HT1080 (cell line): ENCODE measurements at regions not wholly inside any gene's neighbourhood (a gene's known extent, or its start where the extent isn't known, plus 50 kb on each side); places are given as distances from the start of the nearest gene placed in this dataset.
"Not testable (repeated sequence)": the region's sequence is repeated elsewhere in the genome, so short reads cannot be mapped to it uniquely, and the experiment has no call there.

Source experiments
- DNase-seq: peaks from one replicate; pipeline ENCODE4 v3.0.0-alpha.2; 2015; ENCODE audit warnings: low read depth

DNA sequence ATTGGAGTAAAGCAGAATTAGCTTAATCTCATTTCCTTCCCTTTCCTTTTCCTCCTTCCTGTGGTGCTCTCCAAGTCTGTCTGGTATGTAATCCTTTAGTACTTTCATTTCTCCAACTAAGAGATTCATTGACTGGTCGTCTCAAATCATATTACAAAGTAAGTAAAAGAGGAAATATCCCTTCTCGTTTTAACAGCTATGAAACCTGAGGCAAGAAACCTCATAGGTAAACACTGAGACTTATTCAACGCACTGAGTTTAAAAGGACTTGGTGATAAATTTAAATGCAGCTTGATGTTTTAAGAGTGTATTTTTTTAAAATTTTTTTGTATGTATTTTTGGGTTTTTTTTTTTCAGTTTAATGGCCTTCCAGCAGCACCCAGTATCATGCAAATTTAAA lies 117.2 kb upstream of the LRRC3B start:
- DNase-seq = no peak

DNA sequence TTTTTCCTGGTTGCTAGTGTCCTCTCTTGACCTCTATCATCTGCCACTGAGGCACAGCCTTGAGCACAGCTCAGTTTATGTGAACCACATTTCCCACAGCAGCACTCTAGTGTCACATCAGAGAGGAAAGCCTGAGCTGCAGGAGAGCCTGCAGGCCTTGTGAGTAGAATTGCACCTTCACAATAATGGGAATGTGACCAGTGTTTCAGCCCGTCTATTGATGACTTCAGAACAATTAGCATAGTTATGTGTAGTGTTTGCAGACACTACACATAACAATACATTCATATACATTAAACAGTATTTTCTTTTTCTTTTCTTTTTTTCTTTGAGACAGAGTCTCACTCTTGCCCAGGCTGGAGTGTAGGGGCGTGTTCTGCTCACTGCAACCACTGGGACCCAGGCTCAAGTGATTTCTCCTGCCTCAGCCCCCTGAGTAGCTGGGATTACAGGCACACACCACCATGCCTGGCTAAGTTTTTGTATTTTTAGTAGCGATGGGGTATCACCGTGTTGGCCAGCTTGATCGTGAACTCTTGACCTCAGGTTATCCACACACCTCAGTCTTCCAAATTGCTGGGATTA lies 108.0 kb upstream of the LRRC3B start:
- not testable (repeated sequence) for DNase-seq

DNA sequence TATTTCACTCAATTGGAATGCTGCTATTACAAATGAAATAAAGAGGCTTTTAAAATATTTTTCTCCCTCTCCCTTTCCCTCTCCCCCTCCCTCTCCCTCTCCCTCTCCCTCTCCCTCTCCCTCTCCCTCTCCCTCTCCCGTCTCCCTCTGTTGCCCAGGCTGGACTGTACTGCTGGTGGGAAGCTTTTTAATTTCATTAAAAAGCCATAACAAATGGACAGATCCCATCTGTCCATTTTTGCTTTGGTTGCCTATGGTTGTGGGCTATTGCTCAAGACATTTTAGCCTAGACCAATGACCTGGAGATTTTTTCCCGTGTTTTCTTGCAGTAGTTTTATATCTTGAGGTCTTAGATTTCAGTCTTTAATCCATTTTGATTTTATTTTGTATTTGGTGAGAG lies 107.2 kb upstream of the LRRC3B start:
- no peak for DNase-seq

DNA sequence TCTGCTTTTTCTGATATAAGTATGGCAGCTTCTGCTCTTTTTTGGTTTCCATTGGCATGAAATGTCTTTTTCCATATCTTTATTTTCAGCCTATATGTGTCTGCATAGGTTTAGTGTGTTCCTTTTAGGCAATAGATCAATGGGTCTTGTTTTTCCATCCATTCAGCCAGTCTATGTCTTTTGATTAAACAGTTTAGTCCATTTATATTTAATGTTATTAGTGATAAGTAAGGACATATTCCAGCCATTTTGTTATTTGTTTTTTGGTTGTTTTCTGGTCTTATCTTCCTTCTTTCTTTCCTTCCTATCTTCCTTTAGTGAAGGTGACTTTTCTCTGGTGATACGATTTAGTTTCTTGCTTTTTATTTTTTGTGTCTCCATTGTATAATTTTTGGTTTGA lies 101.3 kb upstream of the LRRC3B start:
- DNase-seq = no peak

DNA sequence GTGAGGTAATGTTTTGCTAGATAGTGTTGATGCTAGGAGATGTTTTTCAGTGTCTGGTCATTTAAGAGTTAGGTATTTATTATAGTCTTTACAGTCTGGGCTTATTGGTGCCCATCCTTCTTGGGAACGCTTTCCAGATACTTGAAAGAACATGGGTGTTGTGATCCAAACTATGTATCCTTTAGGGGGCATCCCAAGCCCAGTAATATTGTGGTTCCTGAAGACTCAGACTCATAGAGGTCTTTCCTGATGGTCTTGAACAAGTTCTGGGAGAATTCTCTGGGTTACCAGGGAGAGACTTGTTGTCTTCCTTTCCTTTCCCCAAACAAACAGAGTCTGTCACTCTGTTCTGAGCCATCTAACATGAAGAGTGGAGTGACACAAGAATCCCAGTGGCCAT lies 99.7 kb upstream of the LRRC3B start:
- no peak for DNase-seq

DNA sequence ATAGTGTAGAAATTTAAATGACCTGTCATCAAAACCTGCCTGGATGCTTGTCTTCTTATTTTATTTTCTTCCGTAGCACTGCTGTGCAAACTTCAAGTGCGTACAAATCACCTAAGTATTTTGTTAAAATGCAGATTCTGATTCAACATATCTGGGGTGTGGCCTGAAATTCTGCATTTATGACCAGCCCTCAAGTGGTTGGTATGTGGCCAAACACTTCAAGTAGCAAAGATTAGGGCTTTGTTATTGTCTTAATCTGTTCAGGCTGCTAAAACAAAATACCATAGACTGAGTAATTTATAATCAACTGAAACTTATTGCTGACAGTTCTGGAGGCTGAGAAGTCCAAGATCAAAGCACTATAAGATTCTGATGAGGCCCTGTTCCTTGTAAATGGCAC lies 97.6 kb upstream of the LRRC3B start:
- DNase-seq = no peak

DNA sequence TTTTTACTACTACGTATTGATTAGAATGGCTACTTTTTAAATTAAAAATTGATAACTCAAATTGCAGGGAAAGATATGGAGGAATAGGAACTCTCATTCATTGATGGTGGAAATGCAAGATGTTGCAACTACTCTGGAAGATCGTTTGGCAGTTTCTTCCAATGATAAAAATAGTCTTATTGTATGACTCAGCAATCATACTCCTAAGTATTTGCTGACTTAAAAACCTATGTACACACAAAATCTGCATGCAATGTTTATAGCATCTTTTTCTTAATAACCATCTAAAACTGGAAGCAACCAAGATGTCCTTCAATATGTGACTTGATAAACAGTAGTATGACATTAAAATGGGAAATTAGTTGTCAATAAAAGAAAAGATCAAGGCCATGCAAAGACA lies 87.4 kb upstream of the LRRC3B start:
- DNase-seq = no peak

DNA sequence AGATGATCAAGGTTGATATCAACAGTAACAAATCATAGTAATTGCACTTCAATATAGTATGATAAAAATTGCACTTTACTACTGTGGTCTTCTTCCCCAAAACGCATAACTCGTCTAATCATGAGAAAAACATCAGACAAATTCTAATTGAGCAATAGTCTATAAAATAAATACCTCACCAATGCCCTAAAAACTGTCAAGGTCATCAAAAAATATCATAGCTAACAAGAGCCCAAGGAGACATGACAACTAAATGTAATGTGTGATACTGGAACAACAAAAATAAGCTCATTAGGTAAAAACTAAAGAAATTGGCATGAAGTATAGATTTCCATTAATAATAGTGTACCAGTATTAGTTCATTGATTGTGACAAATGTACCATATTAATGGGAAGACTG lies 85.6 kb upstream of the LRRC3B start:
- no peak for DNase-seq

DNA sequence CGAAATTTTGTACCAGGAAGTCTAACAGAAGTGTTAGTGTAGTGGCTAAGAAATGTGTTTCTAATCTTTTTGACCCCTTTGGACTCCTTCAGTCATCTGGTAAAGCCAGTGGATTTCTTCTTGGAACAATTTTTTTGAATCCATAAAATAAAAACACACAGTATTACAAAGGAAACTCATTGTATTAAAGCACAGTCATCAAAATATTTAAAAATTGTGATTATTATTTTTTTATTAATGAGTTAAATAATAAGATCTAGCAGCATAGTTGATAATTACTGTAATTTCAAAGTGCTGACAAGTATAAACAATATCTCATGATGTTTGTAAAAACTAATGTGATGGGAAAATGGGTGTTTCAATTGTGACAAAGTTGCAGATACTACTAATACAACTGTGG lies 72.2 kb upstream of the LRRC3B start:
- DNase-seq = no peak

DNA sequence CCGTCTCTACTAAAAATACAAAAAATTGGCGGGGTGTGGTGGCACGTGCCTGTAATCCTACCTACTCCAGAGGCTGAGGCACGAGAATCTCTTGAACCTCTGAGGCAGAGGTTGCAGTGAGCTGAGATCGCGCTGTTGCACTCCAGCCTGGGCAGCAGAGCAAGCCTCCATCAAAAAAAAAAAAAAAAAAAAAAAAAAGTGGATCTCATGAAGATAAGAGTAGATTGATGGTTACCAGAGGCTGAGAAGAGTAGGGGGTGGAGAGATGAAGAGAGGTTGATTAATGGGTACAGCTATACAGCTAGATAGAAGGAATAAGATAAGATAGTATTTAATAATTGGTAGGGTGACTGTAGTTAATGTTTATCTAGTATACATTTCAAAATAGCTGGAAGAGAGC lies 65.9 kb upstream of the LRRC3B start:
- DNase-seq = no peak

DNA sequence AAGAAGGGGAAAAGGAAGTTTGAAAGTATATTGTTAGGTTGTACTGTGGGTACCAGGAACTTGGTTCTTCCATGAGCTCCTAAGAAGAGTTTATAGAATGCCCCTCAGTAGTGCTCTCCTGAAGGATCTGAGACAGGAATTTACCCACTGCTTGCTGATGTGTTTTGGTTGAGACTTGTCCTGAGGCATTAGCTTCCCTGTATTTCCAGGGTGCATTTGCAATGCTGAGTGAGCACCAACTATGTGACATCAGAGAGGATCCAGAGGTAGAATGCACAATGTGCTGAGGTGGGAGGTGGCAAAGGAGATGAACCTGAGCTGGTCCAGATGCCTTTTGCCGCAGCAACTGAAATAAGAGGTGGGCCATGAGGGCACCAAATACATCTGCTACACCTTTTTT lies 64.3 kb upstream of the LRRC3B start:
- no peak for DNase-seq

DNA sequence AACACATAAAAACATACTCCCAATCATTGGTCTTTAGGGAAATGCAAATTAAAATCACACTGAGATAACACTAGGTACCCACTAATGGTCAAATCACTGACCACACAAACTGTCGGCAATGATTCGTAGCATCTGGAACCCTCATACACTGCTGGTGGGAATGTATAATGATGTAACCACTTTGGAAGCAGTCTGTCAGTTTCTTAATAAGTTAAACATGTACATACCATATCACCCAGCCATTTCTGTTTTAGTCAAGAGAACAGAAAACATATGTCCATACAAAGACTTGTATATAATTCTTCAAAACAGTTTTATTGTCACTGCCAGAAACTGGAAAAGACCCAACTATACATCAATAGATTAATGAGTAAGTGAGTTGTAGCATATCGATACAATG lies 63.3 kb upstream of the LRRC3B start:
- no peak for DNase-seq

DNA sequence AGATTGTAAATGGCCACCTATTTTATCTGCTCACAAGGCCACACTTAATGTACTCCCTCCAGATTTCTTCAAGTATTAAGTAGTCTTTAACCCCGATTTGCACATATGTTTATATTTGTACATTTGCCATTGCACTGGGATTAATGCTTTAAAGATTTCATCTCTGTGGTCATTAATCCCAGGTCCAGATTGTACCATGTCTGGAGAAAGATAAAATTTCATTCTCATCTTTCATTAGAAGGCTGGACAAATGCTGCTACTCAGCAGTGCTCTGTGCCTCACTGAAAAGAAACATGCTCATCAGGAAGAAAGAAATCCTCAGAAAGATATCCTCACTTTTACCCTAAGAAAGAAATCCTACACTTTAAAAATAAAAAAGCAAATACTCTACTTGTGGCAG lies 62.5 kb upstream of the LRRC3B start:
- DNase-seq = no peak

DNA sequence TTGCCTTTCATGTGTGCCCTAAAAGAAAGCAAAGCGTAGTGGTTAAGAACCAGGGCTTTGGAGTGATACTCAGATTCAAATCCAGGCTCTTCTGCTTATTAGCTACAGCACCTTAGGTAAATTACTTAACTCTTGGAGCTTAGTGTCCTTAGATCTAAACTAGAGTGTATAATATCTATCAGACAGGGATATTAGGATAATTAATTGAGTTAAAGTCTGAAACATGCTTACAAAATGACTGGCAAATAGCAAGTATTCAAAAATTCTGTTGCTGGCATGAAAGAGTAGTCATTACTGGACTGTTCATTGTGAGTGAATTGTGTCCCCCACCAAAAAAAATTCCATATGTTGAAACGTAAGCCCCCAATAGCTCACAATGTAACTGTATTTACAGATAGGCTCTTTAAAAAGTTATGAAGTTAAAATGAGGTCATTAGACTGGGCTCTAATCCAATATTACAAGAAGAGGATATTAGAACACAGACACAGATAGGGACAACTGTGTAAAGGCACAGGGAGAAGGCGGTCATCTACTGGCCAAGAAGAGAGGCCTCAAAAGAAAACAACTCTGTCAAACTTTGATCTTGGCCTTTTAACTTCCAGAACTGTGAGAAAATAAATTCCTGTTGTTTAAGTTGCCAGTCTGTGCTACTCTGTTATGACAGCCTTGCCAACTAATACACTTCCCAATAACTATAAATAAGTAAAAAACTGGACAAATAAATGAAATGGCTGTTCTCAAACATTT lies 60.4 kb upstream of the LRRC3B start:
- no peak for DNase-seq
